Fibroblast of skin of right quadriceps (primary cell): ENCODE measurements at regions not wholly inside any gene's neighbourhood (a gene's known extent, or its start where the extent isn't known, plus 50 kb on each side); places are given as distances from the start of the nearest gene placed in this dataset.
"Not testable (repeated sequence)": the region's sequence is repeated elsewhere in the genome, so short reads cannot be mapped to it uniquely, and the experiment has no call there.

ENCODE experiments used
- DNase-seq: peaks from one replicate; pipeline ENCODE4 v3.0.0-alpha.2; 2013

DNA sequence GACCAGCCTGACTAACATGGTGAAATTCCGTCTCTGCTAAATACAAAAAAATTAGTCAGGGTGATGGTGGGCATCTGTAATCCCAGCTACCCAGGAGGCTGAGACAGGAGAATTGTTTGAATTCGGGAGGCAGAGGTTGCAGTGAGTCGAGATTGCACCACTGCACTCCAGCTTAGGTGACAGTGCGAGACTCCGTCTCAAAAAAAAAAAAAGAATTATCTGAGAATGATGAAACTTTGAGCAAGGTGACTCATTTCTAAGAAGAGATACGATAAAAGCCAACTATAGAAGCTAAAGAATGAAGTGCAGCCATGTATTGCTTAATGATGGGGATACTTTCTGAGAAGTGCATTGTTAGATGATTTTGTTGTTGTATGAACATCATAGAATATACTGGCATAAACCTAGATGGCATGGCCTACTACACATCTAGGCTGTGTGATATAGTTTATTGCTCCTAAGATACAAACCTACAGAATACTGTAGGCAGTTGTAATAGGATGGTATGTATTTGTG is 64.7 kb downstream of the SNRPE start:
- peak; percentile 57 for DNase-seq

GRCh38 chr1:203929741-203930309 is 68.4 kb downstream of the SNRPE start:
- DNase-seq, result no peak

DNA sequence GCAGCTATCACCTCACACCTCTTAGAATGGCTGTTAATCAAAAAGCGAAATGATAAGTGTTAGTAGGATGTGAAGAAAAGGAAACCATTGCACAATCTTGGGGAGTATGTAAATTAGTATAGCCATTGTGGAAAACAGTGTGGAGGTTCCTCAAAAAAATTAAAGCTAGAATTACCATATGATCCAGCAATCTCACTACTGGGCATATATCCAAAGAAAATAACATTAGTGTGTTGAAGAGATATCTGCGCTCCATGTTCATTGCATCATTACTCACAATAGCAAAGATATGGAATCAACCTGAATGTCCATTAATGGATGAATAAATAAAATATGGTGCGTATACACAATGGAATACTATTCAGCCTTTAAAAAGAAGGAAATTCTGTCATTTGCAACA is 68.9 kb downstream of the SNRPE start:
- no peak for DNase-seq

- DNase-seq, result no peak
Observed at GRCh38 chr1:203931953-203932352, 70.6 kb downstream of the SNRPE start.

- no peak for DNase-seq
Observed at GRCh38 chr1:203932556-203932955, 71.2 kb downstream of the SNRPE start.

- no peak for DNase-seq
Observed at GRCh38 chr1:203934027-203934426, 72.6 kb downstream of the SNRPE start.

- DNase-seq, result no peak
Observed at GRCh38 chr1:203934651-203935050, 73.3 kb downstream of the SNRPE start.

DNA sequence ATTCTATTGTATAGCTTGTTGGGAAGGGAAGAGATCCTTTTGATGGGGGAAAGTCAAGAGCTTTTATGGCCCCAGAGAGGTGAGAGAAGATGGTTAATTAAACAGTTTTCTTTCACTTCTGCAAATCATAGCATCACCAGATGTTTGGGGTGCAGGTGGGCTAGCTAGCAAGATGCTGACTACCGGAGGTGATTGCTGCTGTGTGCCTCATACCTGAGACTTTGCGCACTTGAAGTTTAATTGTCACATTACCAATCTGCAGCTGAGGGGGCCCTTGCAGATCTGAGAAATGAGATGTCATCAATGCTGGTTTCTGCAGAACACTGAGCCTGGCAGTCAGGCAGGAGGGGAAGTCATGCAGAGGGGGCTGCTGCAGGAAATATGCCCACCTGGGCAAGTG is 73.9 kb downstream of the SNRPE start:
- no peak for DNase-seq

DNA sequence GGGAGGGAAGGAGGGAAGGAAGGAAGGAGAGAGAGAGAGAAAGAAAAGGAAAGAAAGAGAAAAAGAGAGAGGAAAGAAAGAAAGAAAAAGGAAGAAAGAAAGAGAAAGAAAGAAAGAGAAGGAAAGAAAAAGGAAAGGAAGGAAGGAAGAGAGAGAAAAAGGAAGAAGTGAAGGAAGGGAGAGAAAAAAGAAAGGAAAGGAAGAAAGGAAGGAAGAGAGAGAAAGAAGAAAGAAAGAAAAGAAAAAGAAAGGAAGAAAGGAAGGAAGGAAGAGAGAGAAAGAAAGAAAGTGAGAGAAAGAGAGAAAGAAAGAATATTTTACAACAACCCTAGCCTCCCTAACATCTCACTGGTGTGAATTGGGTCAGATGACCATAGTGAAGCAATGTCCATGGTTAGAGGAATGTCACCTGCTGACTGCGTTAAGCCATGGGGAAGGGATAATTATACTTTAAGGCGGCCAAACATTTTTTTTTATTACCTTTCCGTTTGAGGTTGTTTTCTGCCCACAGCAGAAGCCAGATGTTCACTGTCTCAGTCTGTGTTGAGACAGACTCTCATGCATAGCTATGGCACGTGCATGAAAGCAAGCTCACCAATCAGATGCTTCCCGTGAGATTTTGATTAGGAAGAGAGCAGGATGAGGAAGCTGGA is 76.4 kb downstream of the SNRPE start:
- no peak for DNase-seq

DNA sequence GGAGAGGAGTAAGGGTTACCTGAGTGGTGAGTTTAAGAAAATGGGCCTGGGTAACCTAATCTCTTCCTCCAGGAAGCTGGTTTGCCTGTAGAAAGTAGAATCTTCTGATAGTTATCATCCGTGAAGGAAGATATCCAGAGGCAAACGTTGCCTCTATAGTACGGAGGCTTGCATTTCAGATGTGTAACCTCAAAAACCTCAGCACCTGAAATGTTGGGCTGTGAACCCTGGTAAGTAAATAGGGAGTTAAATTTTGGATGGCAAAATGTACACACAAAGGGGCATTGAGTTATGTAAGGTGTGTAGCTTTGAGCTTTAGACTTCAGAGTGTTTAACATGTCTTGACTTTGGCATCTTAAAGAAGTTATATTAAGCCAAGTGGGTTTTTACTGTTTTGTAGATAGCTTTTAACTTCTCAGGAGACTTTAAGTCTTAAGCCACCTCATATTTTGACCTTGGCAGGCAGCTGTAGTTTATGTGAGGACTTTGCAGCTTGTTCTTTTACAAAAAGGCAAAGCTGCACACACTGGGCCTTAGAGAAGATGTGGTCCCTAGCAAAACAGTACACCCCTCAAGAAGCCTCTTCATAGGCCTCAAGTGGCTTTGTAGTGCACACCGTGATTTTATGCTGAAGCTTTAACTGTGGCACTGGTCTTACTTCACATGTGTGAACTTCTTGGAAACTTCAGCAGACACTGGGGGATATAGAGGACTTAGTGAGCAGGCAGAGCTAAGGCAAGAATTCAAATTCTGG is 83.4 kb downstream of the SNRPE start:
- DNase-seq, result no peak

DNA sequence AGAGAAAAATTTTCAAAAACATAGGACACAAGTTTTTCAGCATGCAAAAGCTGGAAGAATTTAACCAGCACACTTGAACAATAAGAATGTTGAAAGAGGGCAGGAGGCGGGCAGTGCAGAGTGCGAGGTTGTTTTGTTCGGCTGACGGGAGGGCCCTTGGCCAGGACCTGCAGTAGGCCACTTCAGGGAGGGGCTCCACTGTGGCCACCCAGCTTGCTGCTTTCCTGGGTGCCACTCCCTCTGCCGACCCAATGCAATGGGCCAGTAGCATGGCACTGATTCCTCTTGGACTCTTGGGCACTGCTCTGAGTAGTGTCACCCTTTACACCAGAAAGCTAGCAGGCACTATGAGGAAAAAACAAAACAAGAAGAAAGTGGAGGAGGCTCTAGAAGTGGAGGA is 92.9 kb downstream of the SNRPE start:
- DNase-seq, result no peak

DNA sequence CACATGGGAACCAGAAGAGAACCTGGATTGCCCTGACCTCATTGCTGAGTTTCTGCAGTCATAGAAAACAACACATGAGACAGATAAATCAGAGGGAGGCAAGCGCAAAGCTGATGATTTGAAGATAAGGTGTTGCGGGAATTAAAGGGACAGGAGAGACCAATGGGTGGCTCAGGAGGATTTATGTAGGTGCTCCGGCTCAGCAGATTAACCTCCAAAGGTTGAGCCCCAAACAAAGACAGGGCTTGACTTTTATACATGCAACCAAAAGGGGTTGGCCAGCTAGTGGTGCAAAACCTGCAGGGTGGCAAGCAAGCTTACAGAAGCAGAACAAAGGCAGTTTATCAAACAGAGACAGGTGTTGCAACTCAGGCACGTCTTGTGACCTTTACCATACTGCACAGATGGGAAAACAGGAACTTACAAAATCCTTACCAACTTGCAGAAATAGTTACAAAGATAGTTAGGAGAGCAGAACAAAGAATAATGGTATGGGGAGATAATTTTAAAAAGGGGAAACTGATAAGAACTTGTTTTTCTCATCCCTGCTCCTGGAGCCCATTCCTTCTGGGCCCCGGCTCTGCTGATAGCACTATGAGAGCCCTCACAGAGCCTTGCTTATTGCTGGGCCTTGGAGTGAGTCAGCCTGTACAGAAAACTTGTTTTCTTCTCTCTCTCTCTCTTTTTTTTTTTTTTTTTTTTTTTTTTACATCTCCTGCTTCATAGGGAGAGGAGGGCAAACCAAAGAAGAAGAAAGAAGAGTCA is 93.6 kb downstream of the SNRPE start:
- no peak for DNase-seq

DNA sequence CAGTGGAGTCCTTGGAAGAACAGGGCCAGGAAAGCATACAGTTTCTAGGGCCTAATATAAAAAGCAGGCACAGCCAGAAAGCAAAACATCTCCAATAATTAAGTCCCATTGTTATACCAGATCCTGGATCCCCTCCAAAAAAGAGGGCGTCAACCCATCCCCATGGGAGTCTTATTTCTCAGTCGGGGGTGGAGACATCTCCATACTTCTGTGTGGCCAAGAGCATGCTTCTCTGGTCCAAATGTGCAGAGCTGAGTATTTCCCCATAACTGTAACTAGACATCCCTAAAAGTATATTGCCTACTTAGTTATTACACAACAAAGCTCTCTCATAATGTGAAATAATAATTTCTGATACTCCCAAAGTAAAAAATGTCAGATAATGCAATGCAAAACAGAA is 104.2 kb upstream of the SOX13 start:
- DNase-seq, result no peak

DNA sequence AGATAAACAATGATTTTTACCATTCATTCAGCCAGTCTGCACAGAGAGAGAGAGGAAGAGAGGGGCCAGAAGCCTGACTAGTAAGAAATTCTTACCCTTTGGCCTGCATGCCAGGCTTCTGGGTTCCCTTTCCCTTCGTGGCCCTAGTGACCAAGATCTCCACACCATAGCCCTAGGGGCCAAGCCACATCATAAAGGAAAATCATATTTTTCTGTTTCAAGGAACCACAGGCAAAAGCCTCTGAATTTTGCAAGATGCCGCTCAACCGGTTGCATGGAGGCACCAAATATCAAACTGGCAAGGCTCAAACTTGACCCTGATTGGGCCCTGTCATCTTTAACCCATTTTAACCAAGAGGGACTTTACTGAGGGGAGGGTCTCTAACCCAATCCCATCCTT is 103.1 kb upstream of the SOX13 start:
- no peak for DNase-seq

- DNase-seq, result peak; percentile 29
Observed at GRCh38 chr1:203985044-203985443, 87.9 kb upstream of the SOX13 start.

DNA sequence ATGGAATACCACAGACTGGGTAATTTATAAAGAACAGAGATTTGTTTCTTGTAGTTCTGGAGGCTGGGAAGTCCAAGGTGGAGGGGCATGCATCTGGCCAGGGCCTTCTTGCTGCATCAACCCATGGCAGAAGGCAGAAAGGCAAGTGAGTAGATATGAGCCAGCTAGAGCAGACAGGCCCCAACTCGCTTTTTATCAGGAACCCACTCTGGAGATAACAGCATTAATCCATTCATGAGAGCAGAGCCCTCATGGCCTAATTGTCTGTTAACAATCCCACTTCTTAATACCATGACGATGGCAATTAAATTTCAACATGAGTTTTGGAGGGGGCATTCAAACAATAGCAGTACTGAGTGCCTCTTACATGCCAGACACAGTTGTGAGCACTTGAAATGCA is 87.2 kb upstream of the SOX13 start:
- DNase-seq, result no peak

- DNase-seq, result no peak
Observed at GRCh38 chr1:203986887-203987461, 85.9 kb upstream of the SOX13 start.

DNA sequence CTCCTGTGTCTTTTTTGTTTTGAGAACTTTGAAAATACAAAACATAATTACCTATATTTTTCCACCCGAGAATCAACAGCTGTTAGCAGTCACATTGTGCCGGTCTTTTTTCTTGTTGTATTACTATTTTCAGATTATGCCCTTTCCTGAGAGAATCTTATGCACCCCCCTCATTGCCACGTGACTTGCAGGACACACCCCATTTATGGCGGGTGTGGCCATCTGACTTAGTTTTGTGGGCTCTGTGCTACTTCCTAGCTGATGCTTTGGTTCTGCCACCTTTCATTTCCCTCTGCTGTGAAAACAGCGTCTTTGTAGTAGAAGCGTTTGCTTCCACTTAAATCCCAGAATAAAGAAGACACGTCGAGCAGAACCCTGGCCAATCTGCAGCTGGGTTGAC is 82.8 kb upstream of the SOX13 start:
- DNase-seq, result no peak

- no peak for DNase-seq
Observed at GRCh38 chr1:203992440-203992839, 80.5 kb upstream of the SOX13 start.

DNA sequence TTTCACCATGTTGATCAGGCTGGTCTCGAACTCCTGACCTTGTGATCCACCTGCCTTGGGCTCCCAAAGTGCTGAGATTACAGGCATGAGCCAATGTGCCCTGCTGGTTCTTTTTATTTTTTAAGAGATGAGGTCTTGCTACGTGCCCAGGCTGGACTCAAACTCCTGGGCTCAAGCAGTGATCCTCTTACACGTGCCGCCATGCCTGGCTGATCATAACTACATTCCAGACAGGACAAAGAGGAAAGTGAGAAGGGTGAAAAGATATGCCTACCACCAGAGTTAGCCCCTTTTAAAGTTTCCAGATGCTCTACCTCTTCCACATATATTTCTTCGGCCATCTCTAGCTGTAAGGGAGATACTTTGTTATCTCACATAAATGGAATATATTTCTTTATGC is 79.7 kb upstream of the SOX13 start:
- DNase-seq, result no peak

DNA sequence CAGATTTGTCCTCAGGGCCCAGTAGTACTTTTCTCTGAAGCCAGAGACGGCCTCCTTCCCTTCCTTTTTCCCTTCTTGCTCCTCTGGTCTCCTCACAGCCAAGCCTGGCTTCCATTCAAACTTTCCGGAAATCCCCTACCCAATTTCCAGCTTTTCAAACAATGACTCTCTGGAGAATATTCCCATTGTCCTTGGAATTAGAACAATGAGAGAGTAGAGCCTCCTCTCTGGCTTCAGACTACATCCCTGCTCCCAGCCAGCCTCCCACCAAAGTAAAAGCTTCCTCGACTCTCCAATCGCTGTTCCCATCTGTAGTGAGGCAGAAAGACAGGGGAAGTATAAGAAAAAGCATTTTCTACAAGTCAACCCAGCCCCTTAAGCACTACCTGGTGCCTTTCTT is 77.7 kb upstream of the SOX13 start:
- no peak for DNase-seq

GRCh38 chr1:203996126-203996525 is 76.8 kb upstream of the SOX13 start:
- no peak for DNase-seq

GRCh38 chr1:203998571-203998970 is 74.3 kb upstream of the SOX13 start:
- not testable (repeated sequence) for DNase-seq
